ENCODE measurements at regions not wholly inside any gene's neighbourhood (a gene's known extent, or its start where the extent isn't known, plus 50 kb on each side); places are given as distances from the start of the nearest gene placed in this dataset.

GRCh38 chr9:28892538-28892937, 1319.3 kb upstream of the C9orf72 start:
- TF ChIP-seq EP300 (IDR thresholded peaks at IDR 0.05) (no peak), POLR2A (IDR thresholded peaks at IDR 0.05) (no peak), CTCF (IDR thresholded peaks at IDR 0.05) (no peak)

All from sigmoid colon (tissue), 4 donors.